ENCODE measurements at regions not wholly inside any gene's neighbourhood (a gene's known extent, or its start where the extent isn't known, plus 50 kb on each side); places are given as distances from the start of the nearest gene placed in this dataset.

DNA sequence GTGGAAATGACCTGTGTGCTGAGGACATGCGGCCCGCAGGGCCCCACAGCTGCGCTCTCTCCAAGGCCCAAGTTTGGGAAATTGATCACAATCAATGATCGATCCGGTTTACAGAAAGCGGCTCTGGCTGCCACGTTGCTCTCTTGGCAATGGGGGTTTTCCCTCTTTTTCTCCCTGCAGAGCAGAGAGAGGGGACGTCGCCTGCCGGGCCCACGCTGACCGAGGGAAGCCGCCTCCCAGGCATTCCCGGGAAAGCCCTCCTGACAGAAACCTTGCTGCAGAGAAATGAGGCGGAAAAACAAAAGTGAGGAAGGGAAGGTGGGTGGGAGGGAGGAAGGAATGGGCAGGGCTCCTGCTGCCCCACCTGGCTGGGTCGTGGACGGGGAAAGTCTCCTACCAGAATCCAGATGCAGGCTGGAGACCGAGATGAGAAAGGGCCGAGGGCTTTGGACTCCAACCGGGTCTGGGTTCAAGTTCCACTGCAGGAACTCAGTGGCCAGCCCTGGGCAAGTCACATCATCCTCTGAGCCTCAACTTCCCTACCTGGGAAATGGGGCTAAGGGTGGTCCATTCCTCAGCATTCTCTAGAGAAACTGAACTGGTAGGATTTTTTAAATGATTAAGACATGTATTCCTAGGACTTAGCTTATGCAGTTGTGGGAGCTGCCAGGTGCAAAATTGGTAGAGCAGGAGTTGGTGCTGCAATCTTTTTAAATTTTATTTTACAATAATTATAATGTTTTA lies 75.5 kb downstream of the PHETA1 start:
- TF ChIP-seq NFIC (IDR thresholded peaks at IDR 0.05), result no peak
- TF ChIP-seq YY1 (IDR thresholded peaks at IDR 0.05; ENCODE audit: low read depth), result no peak

DNA sequence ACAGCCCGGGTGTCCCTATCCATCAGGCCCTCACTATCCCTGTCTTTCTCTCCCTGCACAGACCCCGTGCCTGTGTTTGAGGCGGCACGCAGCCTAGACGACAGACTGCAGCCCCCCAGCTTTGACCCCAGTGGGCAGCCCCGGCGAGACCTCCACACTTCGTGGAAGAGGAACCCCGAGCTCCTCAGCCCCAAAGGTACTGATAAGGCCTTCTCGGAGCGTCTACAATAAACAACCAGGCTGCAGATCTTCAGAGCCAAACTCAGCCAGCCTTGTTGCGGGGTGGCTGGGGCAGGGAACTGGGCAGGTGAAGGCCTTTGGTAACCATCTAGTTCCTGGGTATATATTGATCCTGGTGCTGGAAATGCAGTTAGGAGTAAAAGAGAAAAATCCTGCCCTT lies 77.5 kb downstream of the PHETA1 start:
- TF ChIP-seq RAD21 (IDR thresholded peaks at IDR 0.05; ENCODE audit: low read depth) (no peak), TEAD4 (IDR thresholded peaks at IDR 0.05) (no peak), ZBTB7A (IDR thresholded peaks at IDR 0.05; ENCODE audit: low read depth) (no peak), NFIC (IDR thresholded peaks at IDR 0.05) (no peak), EGR1 (IDR thresholded peaks at IDR 0.05) (no peak), CEBPB (IDR thresholded peaks at IDR 0.05) (no peak), FOXM1 (IDR thresholded peaks at IDR 0.05; ENCODE audit: borderline replicate concordance, low read depth) (no peak)

DNA sequence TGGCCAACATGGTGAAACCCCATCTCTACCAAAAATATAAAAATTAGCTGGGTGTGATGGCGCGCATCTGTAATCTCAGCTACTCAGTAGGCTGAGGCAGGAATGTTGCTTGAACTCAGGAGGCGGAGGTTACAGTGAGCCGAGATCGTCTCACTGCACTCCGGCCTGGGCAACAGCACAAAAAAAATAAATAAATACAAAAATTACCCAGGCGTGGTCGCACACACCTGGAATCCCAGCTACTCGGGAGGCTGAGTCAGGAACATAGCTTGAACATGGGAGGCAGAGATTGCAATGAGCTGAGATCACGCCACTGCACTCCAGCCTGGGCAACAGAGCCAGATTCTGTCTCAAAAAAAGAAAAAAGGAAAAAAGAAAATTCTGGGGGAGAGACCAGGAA lies 80.1 kb downstream of the PHETA1 start:
- TF ChIP-seq FOXM1 (IDR thresholded peaks at IDR 0.05; ENCODE audit: borderline replicate concordance, low read depth), result no peak
- no peak for TF ChIP-seq CREB1 (IDR thresholded peaks at IDR 0.05; ENCODE audit: low read depth)
- no peak for TF ChIP-seq YY1 (IDR thresholded peaks at IDR 0.05; ENCODE audit: low read depth)
- TF ChIP-seq, protein P1, sequence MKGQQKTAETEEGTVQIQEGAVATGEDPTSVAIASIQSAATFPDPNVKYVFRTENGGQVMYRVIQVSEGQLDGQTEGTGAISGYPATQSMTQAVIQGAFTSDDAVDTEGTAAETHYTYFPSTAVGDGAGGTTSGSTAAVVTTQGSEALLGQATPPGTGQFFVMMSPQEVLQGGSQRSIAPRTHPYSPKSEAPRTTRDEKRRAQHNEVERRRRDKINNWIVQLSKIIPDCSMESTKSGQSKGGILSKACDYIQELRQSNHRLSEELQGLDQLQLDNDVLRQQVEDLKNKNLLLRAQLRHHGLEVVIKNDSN (IDR thresholded peaks at IDR 0.05), result no peak
- no peak for TF ChIP-seq NFIC (IDR thresholded peaks at IDR 0.05)
- no peak for TF ChIP-seq CEBPB (IDR thresholded peaks at IDR 0.05)
- no peak for TF ChIP-seq TCF12 (IDR thresholded peaks at IDR 0.05; ENCODE audit: low read depth)
- TF ChIP-seq TEAD4 (IDR thresholded peaks at IDR 0.05), result no peak
- TF ChIP-seq EP300 (IDR thresholded peaks at IDR 0.05; ENCODE audit: borderline replicate concordance), result no peak
- no peak for TF ChIP-seq ZBTB7A (IDR thresholded peaks at IDR 0.05; ENCODE audit: low read depth)
- no peak for TF ChIP-seq RAD21 (IDR thresholded peaks at IDR 0.05; ENCODE audit: low read depth)
- TF ChIP-seq, protein P2, sequence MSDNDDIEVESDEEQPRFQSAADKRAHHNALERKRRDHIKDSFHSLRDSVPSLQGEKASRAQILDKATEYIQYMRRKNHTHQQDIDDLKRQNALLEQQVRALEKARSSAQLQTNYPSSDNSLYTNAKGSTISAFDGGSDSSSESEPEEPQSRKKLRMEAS (IDR thresholded peaks at IDR 0.05), result no peak
- no peak for TF ChIP-seq EGR1 (IDR thresholded peaks at IDR 0.05)
- no peak for TF ChIP-seq TAF1 (IDR thresholded peaks at IDR 0.05; ENCODE audit: low read depth)
- TF ChIP-seq, protein P3, sequence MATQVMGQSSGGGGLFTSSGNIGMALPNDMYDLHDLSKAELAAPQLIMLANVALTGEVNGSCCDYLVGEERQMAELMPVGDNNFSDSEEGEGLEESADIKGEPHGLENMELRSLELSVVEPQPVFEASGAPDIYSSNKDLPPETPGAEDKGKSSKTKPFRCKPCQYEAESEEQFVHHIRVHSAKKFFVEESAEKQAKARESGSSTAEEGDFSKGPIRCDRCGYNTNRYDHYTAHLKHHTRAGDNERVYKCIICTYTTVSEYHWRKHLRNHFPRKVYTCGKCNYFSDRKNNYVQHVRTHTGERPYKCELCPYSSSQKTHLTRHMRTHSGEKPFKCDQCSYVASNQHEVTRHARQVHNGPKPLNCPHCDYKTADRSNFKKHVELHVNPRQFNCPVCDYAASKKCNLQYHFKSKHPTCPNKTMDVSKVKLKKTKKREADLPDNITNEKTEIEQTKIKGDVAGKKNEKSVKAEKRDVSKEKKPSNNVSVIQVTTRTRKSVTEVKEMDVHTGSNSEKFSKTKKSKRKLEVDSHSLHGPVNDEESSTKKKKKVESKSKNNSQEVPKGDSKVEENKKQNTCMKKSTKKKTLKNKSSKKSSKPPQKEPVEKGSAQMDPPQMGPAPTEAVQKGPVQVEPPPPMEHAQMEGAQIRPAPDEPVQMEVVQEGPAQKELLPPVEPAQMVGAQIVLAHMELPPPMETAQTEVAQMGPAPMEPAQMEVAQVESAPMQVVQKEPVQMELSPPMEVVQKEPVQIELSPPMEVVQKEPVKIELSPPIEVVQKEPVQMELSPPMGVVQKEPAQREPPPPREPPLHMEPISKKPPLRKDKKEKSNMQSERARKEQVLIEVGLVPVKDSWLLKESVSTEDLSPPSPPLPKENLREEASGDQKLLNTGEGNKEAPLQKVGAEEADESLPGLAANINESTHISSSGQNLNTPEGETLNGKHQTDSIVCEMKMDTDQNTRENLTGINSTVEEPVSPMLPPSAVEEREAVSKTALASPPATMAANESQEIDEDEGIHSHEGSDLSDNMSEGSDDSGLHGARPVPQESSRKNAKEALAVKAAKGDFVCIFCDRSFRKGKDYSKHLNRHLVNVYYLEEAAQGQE (IDR thresholded peaks at IDR 0.05; ENCODE audit: low read depth), result no peak

GRCh38 chr12:111287125-111287900 lies 81.6 kb downstream of the PHETA1 start:
- TF ChIP-seq YY1 (IDR thresholded peaks at IDR 0.05; ENCODE audit: low read depth) (no peak), CREB1 (IDR thresholded peaks at IDR 0.05; ENCODE audit: low read depth) (no peak), EP300 (IDR thresholded peaks at IDR 0.05; ENCODE audit: borderline replicate concordance) (no peak), FOXM1 (IDR thresholded peaks at IDR 0.05; ENCODE audit: borderline replicate concordance, low read depth) (no peak), NFIC (IDR thresholded peaks at IDR 0.05) (no peak), EGR1 (IDR thresholded peaks at IDR 0.05) (no peak), TAF1 (IDR thresholded peaks at IDR 0.05; ENCODE audit: low read depth) (no peak)
- TF ChIP-seq, protein P2 (IDR thresholded peaks at IDR 0.05), result no peak
- TF ChIP-seq, protein P3 (IDR thresholded peaks at IDR 0.05; ENCODE audit: low read depth), result no peak
- TF ChIP-seq, protein P1 (IDR thresholded peaks at IDR 0.05), result no peak

DNA sequence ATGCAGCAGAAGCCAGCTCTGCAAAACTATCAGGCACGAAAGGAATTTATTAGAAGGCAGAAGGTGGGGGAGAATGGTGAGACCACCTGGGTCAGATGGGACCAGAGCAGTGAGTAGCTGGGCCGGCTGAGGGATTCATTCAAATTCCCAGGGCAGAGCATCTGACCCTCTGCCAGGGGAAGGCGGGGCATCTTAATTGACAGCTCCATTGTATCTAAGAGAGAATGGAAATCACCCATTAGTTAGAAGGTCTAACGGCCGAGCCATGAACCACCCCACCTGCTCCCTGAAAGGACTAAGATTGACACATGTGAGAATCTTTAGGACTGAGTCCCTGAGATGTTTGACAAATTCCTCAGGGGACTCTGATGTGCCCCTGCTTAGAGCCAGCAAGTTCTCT lies 83.7 kb downstream of the PHETA1 start:
- TF ChIP-seq TAF1 (IDR thresholded peaks at IDR 0.05; ENCODE audit: low read depth) (no peak), TCF12 (IDR thresholded peaks at IDR 0.05; ENCODE audit: low read depth) (no peak), NFIC (IDR thresholded peaks at IDR 0.05) (no peak), CREB1 (IDR thresholded peaks at IDR 0.05; ENCODE audit: low read depth) (no peak), FOXM1 (IDR thresholded peaks at IDR 0.05; ENCODE audit: borderline replicate concordance, low read depth) (no peak), CEBPB (IDR thresholded peaks at IDR 0.05) (no peak), TEAD4 (IDR thresholded peaks at IDR 0.05) (no peak), YY1 (IDR thresholded peaks at IDR 0.05; ENCODE audit: low read depth) (no peak), EGR1 (IDR thresholded peaks at IDR 0.05) (no peak), ZBTB7A (IDR thresholded peaks at IDR 0.05; ENCODE audit: low read depth) (no peak), RAD21 (IDR thresholded peaks at IDR 0.05; ENCODE audit: low read depth) (no peak), EP300 (IDR thresholded peaks at IDR 0.05; ENCODE audit: borderline replicate concordance) (no peak)
- TF ChIP-seq, protein P1 (IDR thresholded peaks at IDR 0.05), result no peak
- TF ChIP-seq, protein P2 (IDR thresholded peaks at IDR 0.05), result no peak
- TF ChIP-seq, protein P3 (IDR thresholded peaks at IDR 0.05; ENCODE audit: low read depth), result no peak

Measured in Ishikawa (cell line).